ENCODE measurements at regions not wholly inside any gene's neighbourhood (a gene's known extent, or its start where the extent isn't known, plus 50 kb on each side); places are given as distances from the start of the nearest gene placed in this dataset.

DNA sequence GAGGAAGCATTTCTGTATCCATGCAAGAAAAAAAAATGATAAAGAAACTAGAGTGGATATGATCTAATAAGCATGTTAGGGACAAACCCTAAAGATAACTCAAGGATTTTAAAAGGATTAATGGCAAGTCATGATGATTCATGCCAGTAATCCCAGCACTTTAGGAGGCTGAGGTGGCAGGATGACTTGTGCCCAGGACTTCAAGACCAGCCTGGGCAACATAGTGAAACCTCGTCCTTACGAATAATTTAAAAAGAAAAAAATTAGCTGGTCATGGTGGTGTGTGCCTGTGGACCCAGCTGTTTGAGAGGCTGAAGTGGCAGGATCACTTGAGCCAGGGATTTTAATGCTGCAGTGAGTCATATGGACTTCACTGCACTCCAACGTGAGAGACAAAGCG is 145.5 kb upstream of the BLID start:
- no peak for TF ChIP-seq POLR2A (IDR thresholded peaks at IDR 0.05)
- TF ChIP-seq, protein P1, sequence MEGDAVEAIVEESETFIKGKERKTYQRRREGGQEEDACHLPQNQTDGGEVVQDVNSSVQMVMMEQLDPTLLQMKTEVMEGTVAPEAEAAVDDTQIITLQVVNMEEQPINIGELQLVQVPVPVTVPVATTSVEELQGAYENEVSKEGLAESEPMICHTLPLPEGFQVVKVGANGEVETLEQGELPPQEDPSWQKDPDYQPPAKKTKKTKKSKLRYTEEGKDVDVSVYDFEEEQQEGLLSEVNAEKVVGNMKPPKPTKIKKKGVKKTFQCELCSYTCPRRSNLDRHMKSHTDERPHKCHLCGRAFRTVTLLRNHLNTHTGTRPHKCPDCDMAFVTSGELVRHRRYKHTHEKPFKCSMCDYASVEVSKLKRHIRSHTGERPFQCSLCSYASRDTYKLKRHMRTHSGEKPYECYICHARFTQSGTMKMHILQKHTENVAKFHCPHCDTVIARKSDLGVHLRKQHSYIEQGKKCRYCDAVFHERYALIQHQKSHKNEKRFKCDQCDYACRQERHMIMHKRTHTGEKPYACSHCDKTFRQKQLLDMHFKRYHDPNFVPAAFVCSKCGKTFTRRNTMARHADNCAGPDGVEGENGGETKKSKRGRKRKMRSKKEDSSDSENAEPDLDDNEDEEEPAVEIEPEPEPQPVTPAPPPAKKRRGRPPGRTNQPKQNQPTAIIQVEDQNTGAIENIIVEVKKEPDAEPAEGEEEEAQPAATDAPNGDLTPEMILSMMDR (IDR thresholded peaks at IDR 0.05): no peak
- intact Hi-C loops (cut with DNase I; ENCODE audit: low total_unique reads): no loop called here
- no peak for DNase-seq (ENCODE audit: low spot score in 2 of 2)
- WGBS, 2 donors: 83 to 86% methylated on average over 4 of the region's 4 CpGs
- no peak overlapping the region for H3K4me3 ChIP-seq (ENCODE audit: low read depth, poor library complexity, severe bottlenecking)

DNA sequence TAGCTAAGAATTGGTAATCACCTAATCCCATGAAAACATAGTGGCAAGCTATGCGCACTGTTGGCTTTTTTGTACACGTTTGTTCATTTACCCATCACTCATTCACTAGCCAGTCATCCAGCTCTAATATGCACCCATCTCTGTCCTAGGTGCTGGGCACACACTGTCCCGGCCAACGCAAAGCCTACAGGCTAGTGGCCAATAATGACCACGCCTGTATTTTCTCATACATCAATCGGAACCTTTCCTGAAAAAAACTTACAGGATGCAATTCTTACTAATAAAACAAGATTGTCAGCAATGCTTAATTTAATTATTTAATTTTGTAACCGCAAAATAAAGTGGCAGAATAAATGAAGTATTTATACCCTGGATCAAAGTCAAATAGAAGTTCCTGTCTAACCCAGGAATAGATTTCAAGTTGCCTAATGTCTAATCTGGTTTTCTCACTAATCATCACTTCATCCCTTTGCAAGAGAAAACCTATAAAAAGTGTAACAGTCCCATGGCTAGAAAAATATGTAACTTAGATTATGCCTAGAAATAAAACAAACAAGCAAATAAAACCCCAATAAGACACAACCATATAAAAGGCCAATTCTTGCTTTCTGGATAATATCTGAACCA is 143.3 kb upstream of the BLID start:
- WGBS, 2 donors: 90 to 92% methylated on average over 7 of the region's 7 CpGs

DNA sequence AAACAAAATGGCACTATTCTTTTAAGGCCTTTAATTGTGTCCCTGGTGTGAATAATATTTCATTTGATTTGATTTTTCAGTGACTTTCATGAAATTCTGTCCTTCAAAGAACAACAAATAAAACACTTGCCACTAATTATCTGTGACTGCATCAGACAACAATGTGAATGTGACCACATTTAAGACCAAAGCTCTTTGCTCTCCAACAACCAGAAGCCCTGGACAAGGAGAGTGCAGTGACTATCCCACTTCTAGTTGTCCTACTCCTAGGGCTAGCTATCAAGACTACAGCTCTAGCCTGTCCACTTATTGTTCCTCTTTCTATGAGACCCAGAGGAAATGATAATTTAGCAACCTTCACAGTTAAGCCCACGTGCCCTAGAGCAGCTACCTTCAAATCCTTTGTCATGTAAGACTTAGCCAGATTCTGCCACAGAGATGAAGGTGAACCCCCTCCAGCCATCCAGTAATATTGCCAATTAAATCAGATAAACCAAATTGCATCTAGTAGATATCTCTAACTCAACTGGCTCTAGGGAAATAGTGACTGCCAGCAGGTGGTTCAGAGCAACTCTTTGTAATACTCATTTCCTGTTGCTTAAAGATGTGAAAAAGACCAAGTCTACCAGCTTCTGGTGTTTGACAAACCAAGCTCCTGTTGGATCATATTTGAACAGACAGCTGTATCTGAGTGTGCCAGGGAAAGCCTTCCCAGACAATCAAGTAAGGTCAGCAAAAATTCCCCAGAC is 142.6 kb upstream of the BLID start:
- no peak overlapping the region for H3K4me3 ChIP-seq (ENCODE audit: low read depth, poor library complexity, severe bottlenecking)
- no peak for DNase-seq (ENCODE audit: low spot score in 2 of 2)
- intact Hi-C loops (cut with DNase I; ENCODE audit: low total_unique reads): no loop called here
- no peak for TF ChIP-seq POLR2A (IDR thresholded peaks at IDR 0.05)
- TF ChIP-seq, protein P1 (IDR thresholded peaks at IDR 0.05): no peak
- WGBS, 2 donors: 50 to 65% methylated on average over 1 of the region's 1 CpG

More for the DNA sequence above, 143.3 kb upstream of the BLID start:
- no peak for DNase-seq (ENCODE audit: low spot score in 2 of 2)
- H3K4me3 ChIP-seq (ENCODE audit: low read depth, poor library complexity, severe bottlenecking): no peak overlapping the region
- no peak for TF ChIP-seq POLR2A (IDR thresholded peaks at IDR 0.05)
- TF ChIP-seq, protein P1 (IDR thresholded peaks at IDR 0.05): no peak
- intact Hi-C loops (cut with DNase I; ENCODE audit: low total_unique reads): no loop called here

DNA sequence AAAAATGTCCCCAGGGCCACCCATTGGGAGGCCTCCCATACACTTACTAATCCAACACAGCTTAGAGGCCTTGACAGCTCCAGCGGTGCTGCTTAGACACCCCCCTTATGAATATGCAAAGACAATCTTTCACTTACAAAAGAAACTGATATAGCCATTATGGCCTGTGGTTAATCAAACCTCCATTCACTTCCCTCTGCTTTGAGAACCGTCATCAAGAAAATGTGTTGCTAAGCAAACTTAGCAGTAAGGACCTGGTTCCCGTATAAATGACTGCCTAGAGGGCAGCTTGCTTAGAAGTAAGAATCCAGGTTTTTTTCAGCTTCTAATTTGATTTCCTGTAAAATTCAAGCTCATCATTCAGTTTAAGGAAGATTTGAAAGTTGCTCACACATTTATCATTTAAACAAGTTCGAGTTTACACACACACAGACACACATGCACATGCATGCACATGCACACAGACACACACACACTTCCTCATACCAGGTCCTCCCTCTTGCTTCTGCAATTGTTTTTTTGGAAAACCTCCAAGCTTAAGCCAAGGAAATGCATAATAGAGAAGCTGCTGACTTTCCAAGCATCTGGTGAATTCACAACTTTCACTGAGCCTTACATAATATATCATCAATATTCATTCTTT is 137.7 kb upstream of the BLID start:
- no peak for DNase-seq (ENCODE audit: low spot score in 2 of 2)
- TF ChIP-seq, protein P1 (IDR thresholded peaks at IDR 0.05): no peak
- intact Hi-C loops (cut with DNase I; ENCODE audit: low total_unique reads): no loop called here
- WGBS, 2 donors: 19% methylated on average over 4 of the region's 4 CpGs
- no peak overlapping the region for H3K4me3 ChIP-seq (ENCODE audit: low read depth, poor library complexity, severe bottlenecking)

DNA sequence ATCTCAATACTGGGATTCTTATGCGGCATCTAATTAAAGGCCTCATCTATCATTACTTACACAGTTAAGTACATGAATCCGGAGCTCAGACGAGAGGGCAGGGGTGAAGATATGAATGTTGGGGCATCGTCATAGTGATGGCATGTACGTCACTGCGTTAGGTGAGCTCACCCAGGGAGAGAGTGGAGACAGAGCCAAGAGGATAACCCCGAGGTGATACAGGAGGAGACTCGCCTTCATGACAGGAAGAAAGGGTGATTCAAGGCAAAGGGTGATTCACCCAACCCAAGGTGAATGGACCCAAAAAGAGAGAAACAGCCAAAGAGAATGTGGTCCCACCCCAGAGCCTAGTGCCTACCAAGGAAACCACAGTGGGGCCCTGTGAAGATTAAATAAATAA is 132.9 kb upstream of the BLID start:
- TF ChIP-seq, protein P1 (IDR thresholded peaks at IDR 0.05): no peak
- TF ChIP-seq POLR2A (IDR thresholded peaks at IDR 0.05): no peak
- no peak overlapping the region for H3K4me3 ChIP-seq (ENCODE audit: low read depth, poor library complexity, severe bottlenecking)
- 59 to 65% methylated on average over 8 of the region's 8 CpGs for WGBS, 2 donors
- DNase-seq (ENCODE audit: low spot score in 2 of 2): no peak
- intact Hi-C loops (cut with DNase I; ENCODE audit: low total_unique reads): no loop called here
